Cardiac muscle cell (in vitro differentiated cells and primary cell): ENCODE measurements at regions not wholly inside any gene's neighbourhood (a gene's known extent, or its start where the extent isn't known, plus 50 kb on each side); places are given as distances from the start of the nearest gene placed in this dataset.

ENCODE experiments used
- DNase-seq, 2 donors: peaks; one replicate each; pipeline versions ENCODE4 v3.0.0 to v3.0.0-alpha.2; 2010 to 2017; ENCODE audit warnings: low read depth in 1 of 2, low spot score in 1 of 2
- H3K27ac ChIP-seq: fragments of 200-600 bp; sonication (generic); 2 replicates; pipeline ENCODE4 v1.5.1; 2016
- H3K27me3 ChIP-seq: fragments of 200-600 bp; sonication (generic); 2 replicates; pipeline ENCODE4 v1.6.0; 2016; ENCODE audit warnings: control low read depth
- H3K36me3 ChIP-seq: fragments of 200-600 bp; sonication (generic); 2 replicates; pipeline ENCODE4 v1.5.1; 2016; ENCODE audit warnings: control low read depth
- H3K4me1 ChIP-seq: fragments of 200-600 bp; sonication (generic); 2 replicates; pipeline ENCODE4 v1.8.1; 2017; ENCODE audit warnings: low read depth, mild to moderate bottlenecking, mixed run types
- H3K4me3 ChIP-seq: fragments of 200-600 bp; sonication (generic); 2 replicates; pipeline ENCODE4 v1.5.1; 2016; ENCODE audit warnings: mild to moderate bottlenecking
- H3K9me3 ChIP-seq: fragments of 200-600 bp; sonication (generic); 2 replicates; pipeline ENCODE4 v1.5.1; 2017; ENCODE audit warnings: low read depth, mild to moderate bottlenecking, control low read depth
- CTCF ChIP-seq: IDR thresholded peaks from 2 replicates; pipeline ENCODE4 v1.5.1; 2012; ENCODE audit warnings: low read depth, mild to moderate bottlenecking, low read length

GRCh38 chr3:29099775-29100174, 181.1 kb upstream of the RBMS3 start:
- H3K27ac ChIP-seq, result no peak overlapping the region
- H3K36me3 ChIP-seq, result no peaks in the 10 kb centered on the region
- no peak for TF ChIP-seq CTCF
- no peak overlapping the region for H3K4me3 ChIP-seq
- no peaks in the 10 kb centered on the region for H3K9me3 ChIP-seq
- H3K27me3 ChIP-seq, result no peaks in the 10 kb centered on the region
- DNase-seq, result peak in 1 of 2 donors; percentile 49
- no peaks in the 10 kb centered on the region for H3K4me1 ChIP-seq

- H3K4me1 ChIP-seq, result no peaks in the 10 kb centered on the region
- no peak overlapping the region for H3K4me3 ChIP-seq
- no peak for TF ChIP-seq CTCF
- no peaks in the 10 kb centered on the region for H3K9me3 ChIP-seq
- no peaks in the 10 kb centered on the region for H3K36me3 ChIP-seq
- no peak overlapping the region for H3K27ac ChIP-seq
- DNase-seq, result peak in 1 of 2 donors; percentile 10
- no peaks in the 10 kb centered on the region for H3K27me3 ChIP-seq
These were observed 180.6 kb upstream of the RBMS3 start for GRCh38 chr3:29100292-29100691.

- Histone ChIP-seq H3K4me1 (peaks cover 3% of the 10 kb centered on the region), H3K4me3 (no peak overlapping the region), H3K36me3 (no peaks in the 10 kb centered on the region), H3K9me3 (no peaks in the 10 kb centered on the region), H3K27ac (no peak overlapping the region), H3K27me3 (no peaks in the 10 kb centered on the region)
- DNase-seq, result peak; percentile 7 to 28
- TF ChIP-seq CTCF, result no peak
These were observed 152.9 kb upstream of the RBMS3 start for GRCh38 chr3:29128001-29128400.

- H3K36me3 ChIP-seq, result no peaks in the 10 kb centered on the region
These were observed 143.3 kb upstream of the RBMS3 start for GRCh38 chr3:29137601-29138000.

GRCh38 chr3:29138171-29138570, 142.7 kb upstream of the RBMS3 start:
- Histone ChIP-seq H3K4me3 (no peak overlapping the region), H3K27me3 (no peaks in the 10 kb centered on the region), H3K9me3 (no peaks in the 10 kb centered on the region), H3K4me1 (peaks cover 23% of the 10 kb centered on the region), H3K36me3 (no peaks in the 10 kb centered on the region), H3K27ac (no peak overlapping the region)
- DNase-seq, result no peak
- no peak for TF ChIP-seq CTCF

More at GRCh38 chr3:29137601-29138000, 143.3 kb upstream of the RBMS3 start:
- no peaks in the 10 kb centered on the region for H3K27me3 ChIP-seq
- TF ChIP-seq CTCF, result no peak
- no peak for DNase-seq
- H3K4me1 ChIP-seq, result peaks cover 23% of the 10 kb centered on the region
- no peak overlapping the region for H3K4me3 ChIP-seq
- H3K27ac ChIP-seq, result no peak overlapping the region
- no peaks in the 10 kb centered on the region for H3K9me3 ChIP-seq

- DNase-seq, result peak; percentile 21 to 52
- H3K4me1 ChIP-seq, result peaks cover 39% of the 10 kb centered on the region
- H3K4me3 ChIP-seq, result no peak overlapping the region
- H3K27ac ChIP-seq, result peak overlapping the region; percentile 24
- H3K36me3 ChIP-seq, result no peaks in the 10 kb centered on the region
- TF ChIP-seq CTCF, result no peak
- no peaks in the 10 kb centered on the region for H3K9me3 ChIP-seq
- H3K27me3 ChIP-seq, result no peaks in the 10 kb centered on the region
These were observed 140.2 kb upstream of the RBMS3 start for GRCh38 chr3:29140666-29141065.
